ENCODE measurements at regions not wholly inside any gene's neighbourhood (a gene's known extent, or its start where the extent isn't known, plus 50 kb on each side); places are given as distances from the start of the nearest gene placed in this dataset.

DNA sequence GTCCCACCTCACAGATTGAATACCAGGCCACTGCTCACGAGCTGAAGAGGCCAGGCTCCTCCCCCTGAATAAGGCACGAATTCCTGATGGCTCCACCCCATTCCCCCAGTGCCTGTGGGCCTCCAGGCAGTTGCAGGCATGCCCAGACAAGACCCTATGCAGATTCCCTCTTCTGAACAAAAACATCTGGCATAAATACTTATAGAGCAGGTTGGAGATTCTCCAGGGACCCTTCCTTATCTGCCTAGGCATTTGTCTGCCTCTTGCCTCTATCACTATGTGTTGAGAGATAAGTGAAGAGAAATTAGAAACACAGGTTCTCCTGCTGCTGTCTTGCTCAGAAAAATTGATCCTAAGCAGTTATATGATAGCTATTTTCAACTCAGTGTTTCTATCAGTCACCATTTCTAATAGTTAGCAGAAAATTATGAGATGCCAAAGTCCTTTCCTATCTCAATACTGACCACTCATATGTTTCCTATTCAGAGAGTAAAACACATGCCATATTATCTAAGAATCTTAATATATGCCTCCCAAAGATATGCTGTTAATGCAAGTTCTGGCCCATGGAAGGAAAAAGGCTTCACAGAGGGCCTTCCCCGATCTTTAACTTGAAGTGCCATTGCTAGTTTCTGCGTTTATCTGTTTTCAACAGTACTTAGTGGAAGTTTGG lies 364.0 kb downstream of the KCTD12 start:
- no peak for TF ChIP-seq CTCF (IDR thresholded peaks at IDR 0.05; ENCODE audit: insufficient read depth, low read depth, low read length)
- H3K4me3 ChIP-seq (ENCODE audit: low read depth, low read length) = no peak overlapping the region
- peak; percentile 86 for DNase-seq (ENCODE audit: low read depth)

- no peak for TF ChIP-seq CTCF (IDR thresholded peaks at IDR 0.05; ENCODE audit: insufficient read depth, low read depth, low read length)
- H3K4me3 ChIP-seq (ENCODE audit: low read depth, low read length) = no peak overlapping the region
- no peak for DNase-seq (ENCODE audit: low read depth)
These were observed 366.5 kb downstream of the KCTD12 start for GRCh38 chr13:76519685-76520084.

GRCh38 chr13:76516586-76516985 lies 369.6 kb downstream of the KCTD12 start:
- DNase-seq (ENCODE audit: low read depth) = no peak
- TF ChIP-seq CTCF (IDR thresholded peaks at IDR 0.05; ENCODE audit: insufficient read depth, low read depth, low read length) = no peak
- H3K4me3 ChIP-seq (ENCODE audit: low read depth, low read length) = no peak overlapping the region

- DNase-seq (ENCODE audit: low read depth) = peak; percentile 86
These were observed 370.2 kb downstream of the KCTD12 start for GRCh38 chr13:76516013-76516412.

DNA sequence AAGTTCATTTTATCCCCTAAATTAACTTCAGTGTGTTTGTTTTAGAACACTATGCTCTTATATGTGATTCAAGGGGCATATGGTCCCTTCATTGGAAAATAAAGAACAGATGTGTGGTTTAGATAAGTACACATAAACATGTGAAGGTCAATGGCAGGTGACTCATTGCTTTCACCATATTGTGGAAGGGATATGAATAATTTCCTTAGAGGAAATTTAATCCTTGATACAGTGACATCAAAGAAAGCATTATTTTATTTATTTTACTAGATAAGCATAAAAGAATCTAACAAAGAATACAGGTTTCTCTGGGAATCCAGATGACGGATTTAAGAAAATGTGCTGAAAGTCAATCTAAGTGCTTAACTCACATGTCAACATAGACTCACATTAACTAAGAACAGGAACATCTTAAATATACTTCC lies 373.5 kb downstream of the KCTD12 start:
- peak; percentile 92 for DNase-seq (ENCODE audit: low read depth)
- H3K4me3 ChIP-seq (ENCODE audit: low read depth, low read length) = no peak overlapping the region
- no peak for TF ChIP-seq CTCF (IDR thresholded peaks at IDR 0.05; ENCODE audit: insufficient read depth, low read depth, low read length)

More at GRCh38 chr13:76516013-76516412, 370.2 kb downstream of the KCTD12 start:
- no peak overlapping the region for H3K4me3 ChIP-seq (ENCODE audit: low read depth, low read length)
- TF ChIP-seq CTCF (IDR thresholded peaks at IDR 0.05; ENCODE audit: insufficient read depth, low read depth, low read length) = no peak

GRCh38 chr13:76505437-76505836 lies 380.8 kb downstream of the KCTD12 start:
- TF ChIP-seq CTCF (IDR thresholded peaks at IDR 0.05; ENCODE audit: insufficient read depth, low read depth, low read length) = no peak
- H3K4me3 ChIP-seq (ENCODE audit: low read depth, low read length) = no peak overlapping the region
- DNase-seq (ENCODE audit: low read depth) = no peak

GRCh38 chr13:76503766-76504165 lies 382.4 kb downstream of the KCTD12 start:
- no peak overlapping the region for H3K4me3 ChIP-seq (ENCODE audit: low read depth, low read length)
- TF ChIP-seq CTCF (IDR thresholded peaks at IDR 0.05; ENCODE audit: insufficient read depth, low read depth, low read length) = no peak
- DNase-seq (ENCODE audit: low read depth) = no peak
